A549 (cell line): ENCODE measurements at regions not wholly inside any gene's neighbourhood (a gene's known extent, or its start where the extent isn't known, plus 50 kb on each side); places are given as distances from the start of the nearest gene placed in this dataset.

Source experiments
- ATAC-seq, 2 experiments: fragments of 200-7000 bp in 1 of 2; fragments of >200 bp in 1 of 2; cut with Nextera tagmentation in 1 of 2; cut with Tn5 transposase in 1 of 2; 3 replicates each; pipeline versions ENCODE4 v1.8.0 to v1.9.1; 2018 to 2020; ENCODE audit warnings: mild to moderate bottlenecking in 1 of 2, moderate library complexity in 1 of 2
- CTCF ChIA-PET: fragments of 300-600 bp; sonication (Branson Sonifier 250); formaldehyde crosslinking; extraction: SDS; loops from one replicate; lab custom pipeline; 2021; ENCODE audit warnings: antibody characterized with exemption, inconsistent platforms; lab: Yijun Ruan, JAX
- POLR2A ChIA-PET: fragments of 350-600 bp; formaldehyde crosslinking; extraction: SDS; loops from one replicate; lab custom pipeline; 2021; ENCODE audit warnings: antibody characterized with exemption, inconsistent platforms; lab: Yijun Ruan, JAX
- DNase-seq, 2 experiments: peaks; one replicate each; pipeline versions ENCODE4 v3.0.0 to v3.0.0-alpha.2; 2011 to 2016; ENCODE audit warnings: low read depth in 1 of 2, low spot score in 1 of 2
- FAIRE-seq: peaks from 2 replicates; lab custom pipeline; 2011; peaks lifted over from hg19 to GRCh38; lab: Jason Lieb, UNC
- H3K27ac ChIP-seq, 2 experiments: fragments of >200 bp; sonication (Bioruptor Twin); formaldehyde crosslinking; 3 replicates each; pipeline ENCODE4 v1.5.1; 2016 to 2017
- H3K4me1 ChIP-seq: fragments of >200 bp; sonication (Bioruptor Twin); formaldehyde crosslinking; 3 replicates; pipeline ENCODE4 v1.6.1; 2016
- H3K4me2 ChIP-seq: fragments of >200 bp; sonication (Bioruptor Twin); formaldehyde crosslinking; 3 replicates; pipeline ENCODE4 v1.6.1; 2016
- H3K4me3 ChIP-seq: fragments of >200 bp; sonication (Bioruptor Twin); formaldehyde crosslinking; 3 replicates; pipeline ENCODE4 v1.5.1; 2016
- H3K9me3 ChIP-seq: fragments of >200 bp; sonication (Bioruptor Twin); formaldehyde crosslinking; 3 replicates; pipeline ENCODE4 v1.6.1; 2016
- CBX8 ChIP-seq: fragments of 200-600 bp; sonication (generic); IDR thresholded peaks from 2 replicates; pipeline ENCODE4 v1.6.1; 2016
- CEBPB ChIP-seq, 2 experiments: fragments of >200 bp in 1 of 2; sonication (Bioruptor Twin) in 1 of 2; formaldehyde crosslinking in 1 of 2; IDR thresholded peaks; 2 replicates each; pipeline ENCODE4 v1.6.1; 2012 to 2016
- EHMT2 ChIP-seq: fragments of 200-600 bp; sonication (generic); IDR thresholded peaks from 2 replicates; pipeline ENCODE4 v1.6.1; 2016; ENCODE audit warnings: antibody characterized with exemption, low read depth, mild to moderate bottlenecking, moderate library complexity
- EP300 ChIP-seq, 2 experiments: fragments of >200 bp; sonication (Bioruptor Twin); formaldehyde crosslinking; IDR thresholded peaks; 2 replicates in 1 of 2; 3 replicates in 1 of 2; pipeline ENCODE4 v1.6.1; 2016 to 2017
- FOSB ChIP-seq: fragments of 250-450 bp; sonication (Bioruptor Pico); IDR thresholded peaks from 2 replicates; pipeline ENCODE4 v1.5.0; 2020; ENCODE audit warnings: mild to moderate bottlenecking, moderate library complexity
- FOSL2 ChIP-seq, 2 experiments: fragments of 450-650 bp in 1 of 2; fragments of >200 bp in 1 of 2; sonication (Bioruptor Twin) in 1 of 2; formaldehyde crosslinking; IDR thresholded peaks; 2 replicates each; pipeline versions ENCODE4 v1.5.0 to v1.6.1; 2016 to 2020; ENCODE audit warnings: mild to moderate bottlenecking in 1 of 2, moderate library complexity in 1 of 2
- FOXS1 ChIP-seq: fragments of 250-450 bp; sonication (Bioruptor Pico); IDR thresholded peaks from 2 replicates; pipeline ENCODE4 v1.5.0; 2020; ENCODE audit warnings: mild to moderate bottlenecking, moderate library complexity
- GATA3 ChIP-seq: IDR thresholded peaks from 2 replicates; pipeline ENCODE4 v1.6.1; 2012; ENCODE audit warnings: borderline replicate concordance
- HDAC2 ChIP-seq: fragments of 200-600 bp; sonication (generic); IDR thresholded peaks from 2 replicates; pipeline ENCODE4 v1.6.1; 2016
- HEYL ChIP-seq: fragments of 250-450 bp; sonication (Bioruptor Pico); IDR thresholded peaks from 2 replicates; pipeline ENCODE4 v1.8.0; 2021; ENCODE audit warnings: mild to moderate bottlenecking, moderate library complexity
- HOXA7 ChIP-seq: fragments of 250-450 bp; sonication (Bioruptor Pico); IDR thresholded peaks from 2 replicates; pipeline ENCODE4 v1.5.0; 2020; ENCODE audit warnings: mild to moderate bottlenecking, moderate library complexity
- HOXB5 ChIP-seq: fragments of 250-450 bp; sonication (Bioruptor Pico); IDR thresholded peaks from 2 replicates; pipeline ENCODE4 v1.5.0; 2020; ENCODE audit warnings: mild to moderate bottlenecking, moderate library complexity
- JUNB ChIP-seq: fragments of >200 bp; sonication (Bioruptor Twin); formaldehyde crosslinking; IDR thresholded peaks from 2 replicates; pipeline ENCODE4 v1.6.1; 2016
- KDM1A ChIP-seq: fragments of 200-600 bp; sonication (generic); IDR thresholded peaks from 2 replicates; pipeline ENCODE4 v1.6.1; 2016; ENCODE audit warnings: low read depth, mild to moderate bottlenecking
- MYC ChIP-seq: IDR thresholded peaks from 2 replicates; pipeline ENCODE4 v1.6.1; 2012; ENCODE audit warnings: mild to moderate bottlenecking, inconsistent platforms, low read length, improper control_type of control experiment, borderline replicate concordance
- NR3C1 ChIP-seq: fragments of >200 bp; sonication (Bioruptor Twin); formaldehyde crosslinking; IDR thresholded peaks from 3 replicates; pipeline ENCODE4 v1.6.1; 2017
- PHF8 ChIP-seq: fragments of 200-600 bp; sonication (generic); IDR thresholded peaks from 2 replicates; pipeline ENCODE4 v1.6.1; 2016; ENCODE audit warnings: low read depth, mild to moderate bottlenecking, antibody characterized with exemption, moderate library complexity, borderline replicate concordance
- RAD21 ChIP-seq, 2 experiments: fragments of >200 bp in 1 of 2; sonication (Bioruptor Twin) in 1 of 2; formaldehyde crosslinking in 1 of 2; IDR thresholded peaks in 1 of 2; conservative IDR thresholded peaks in 1 of 2; 2 replicates in 1 of 2; 3 replicates in 1 of 2; pipeline ENCODE4 v1.6.1; 2012 to 2018; ENCODE audit warnings: inconsistent platforms in 1 of 2
- RFX5 ChIP-seq: fragments of 450-650 bp; IDR thresholded peaks from 2 replicates; pipeline ENCODE4 v1.7.1; 2014; ENCODE audit warnings: antibody characterized with exemption, mild to moderate bottlenecking, moderate library complexity
- SREBF2 ChIP-seq: fragments of 450-650 bp; IDR thresholded peaks from 2 replicates; pipeline ENCODE4 v1.6.1; 2014; ENCODE audit warnings: mild to moderate bottlenecking, moderate library complexity
- TP53 ChIP-seq: fragments of 250-450 bp; sonication (Bioruptor Pico); IDR thresholded peaks from 2 replicates; pipeline ENCODE4 v1.5.0; 2021; ENCODE audit warnings: mild to moderate bottlenecking, moderate library complexity
- ZFP36 ChIP-seq: fragments of 450-650 bp; IDR thresholded peaks from 2 replicates; pipeline ENCODE4 v1.6.1; 2014; ENCODE audit warnings: borderline replicate concordance; ENCODE audit not compliant: partially characterized antibody
- ZSCAN20 ChIP-seq: fragments of 250-450 bp; sonication (Bioruptor Pico); IDR thresholded peaks from 2 replicates; pipeline ENCODE4 v1.8.0; 2022; ENCODE audit warnings: mild to moderate bottlenecking, moderate library complexity
- WGBS: methylation state at CpG from one replicate; pipeline ENCODE4 v1.1.6; 2017; ENCODE audit errors: missing lambda C conversion rate; 5-methylcytosine and 5-hydroxymethylcytosine counted together
- TF ChIP-seq, protein P1 (sequence below): IDR thresholded peaks from 2 replicates; pipeline ENCODE4 v1.6.1; 2012
- TF ChIP-seq, protein P2 (sequence below): fragments of >200 bp; sonication (Bioruptor Twin); formaldehyde crosslinking; IDR thresholded peaks from 3 replicates; pipeline ENCODE4 v1.6.1; 2016

DNA sequence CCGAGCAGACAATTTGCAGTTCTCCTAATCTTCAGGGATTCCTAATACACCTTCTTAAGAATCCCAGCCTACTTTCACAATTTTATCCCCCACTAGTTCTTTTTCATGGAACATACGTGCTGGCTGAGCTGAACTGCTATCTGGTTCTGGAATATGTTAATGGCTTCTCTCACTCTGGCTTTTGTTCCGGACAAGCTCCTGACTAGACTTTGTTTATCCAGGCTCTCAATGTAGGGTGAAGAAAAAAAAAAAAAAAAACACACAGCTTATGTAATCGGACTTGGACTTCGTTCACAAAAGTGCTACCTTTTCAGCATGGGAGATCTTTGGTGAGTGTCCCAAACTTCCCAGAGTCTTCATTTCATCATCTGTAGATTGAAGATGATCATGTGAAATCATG lies 555.4 kb upstream of the CPEB2 start:
- no peaks in the 10 kb centered on the region for H3K9me3 ChIP-seq
- ChIA-PET CTCF (interaction anchor here (0.6 kb wide), 1 partner anchor 546 kb away, joined by 3 read pairs; no protein-coding TSS in a partner anchor), POLR2A (no interaction called here)
- no peak for TF ChIP-seq CEBPB (IDR thresholded peaks at IDR 0.05)
- no peak for TF ChIP-seq PHF8
- TF ChIP-seq, protein P1, sequence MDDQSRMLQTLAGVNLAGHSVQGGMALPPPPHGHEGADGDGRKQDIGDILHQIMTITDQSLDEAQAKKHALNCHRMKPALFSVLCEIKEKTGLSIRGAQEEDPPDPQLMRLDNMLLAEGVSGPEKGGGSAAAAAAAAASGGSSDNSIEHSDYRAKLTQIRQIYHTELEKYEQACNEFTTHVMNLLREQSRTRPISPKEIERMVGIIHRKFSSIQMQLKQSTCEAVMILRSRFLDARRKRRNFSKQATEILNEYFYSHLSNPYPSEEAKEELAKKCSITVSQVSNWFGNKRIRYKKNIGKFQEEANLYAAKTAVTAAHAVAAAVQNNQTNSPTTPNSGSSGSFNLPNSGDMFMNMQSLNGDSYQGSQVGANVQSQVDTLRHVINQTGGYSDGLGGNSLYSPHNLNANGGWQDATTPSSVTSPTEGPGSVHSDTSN = no peak
- TF ChIP-seq KDM1A = no peak
- TF ChIP-seq SREBF2 = no peak
- TF ChIP-seq ZFP36 = no peak
- no peak for TF ChIP-seq JUNB
- TF ChIP-seq EP300 (IDR thresholded peaks at IDR 0.05) = no peak
- no peak for TF ChIP-seq EHMT2
- no peak for TF ChIP-seq FOXS1 (CRISPR knock-in tag)
- no peak for TF ChIP-seq FOSL2 (IDR thresholded peaks at IDR 0.05)
- no peak for TF ChIP-seq FOSL2 (CRISPR knock-in tag; IDR thresholded peaks at IDR 0.05)
- TF ChIP-seq GATA3 = no peak
- TF ChIP-seq TP53 (CRISPR knock-in tag) = no peak
- no peak for TF ChIP-seq CBX8
- TF ChIP-seq, protein P2, sequence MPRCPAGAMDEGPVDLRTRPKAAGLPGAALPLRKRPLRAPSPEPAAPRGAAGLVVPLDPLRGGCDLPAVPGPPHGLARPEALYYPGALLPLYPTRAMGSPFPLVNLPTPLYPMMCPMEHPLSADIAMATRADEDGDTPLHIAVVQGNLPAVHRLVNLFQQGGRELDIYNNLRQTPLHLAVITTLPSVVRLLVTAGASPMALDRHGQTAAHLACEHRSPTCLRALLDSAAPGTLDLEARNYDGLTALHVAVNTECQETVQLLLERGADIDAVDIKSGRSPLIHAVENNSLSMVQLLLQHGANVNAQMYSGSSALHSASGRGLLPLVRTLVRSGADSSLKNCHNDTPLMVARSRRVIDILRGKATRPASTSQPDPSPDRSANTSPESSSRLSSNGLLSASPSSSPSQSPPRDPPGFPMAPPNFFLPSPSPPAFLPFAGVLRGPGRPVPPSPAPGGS = no peak
- TF ChIP-seq ZSCAN20 (CRISPR knock-in tag) = no peak
- TF ChIP-seq RAD21 (conservative IDR thresholded peaks at IDR 0.05 in 1 of 2, IDR thresholded peaks at IDR 0.05 in 1 of 2) = no peak
- no peak for TF ChIP-seq HOXB5 (CRISPR knock-in tag)
- TF ChIP-seq HOXA7 = no peak
- no peak for ATAC-seq
- no peak overlapping the region for H3K4me3 ChIP-seq
- no peaks in the 10 kb centered on the region for H3K4me1 ChIP-seq
- no peak overlapping the region for H3K27ac ChIP-seq
- WGBS = 84% methylated on average over 5 of the region's 5 CpGs
- no peak overlapping the region for H3K4me2 ChIP-seq
- no peak for FAIRE-seq
- no peak for DNase-seq

DNA sequence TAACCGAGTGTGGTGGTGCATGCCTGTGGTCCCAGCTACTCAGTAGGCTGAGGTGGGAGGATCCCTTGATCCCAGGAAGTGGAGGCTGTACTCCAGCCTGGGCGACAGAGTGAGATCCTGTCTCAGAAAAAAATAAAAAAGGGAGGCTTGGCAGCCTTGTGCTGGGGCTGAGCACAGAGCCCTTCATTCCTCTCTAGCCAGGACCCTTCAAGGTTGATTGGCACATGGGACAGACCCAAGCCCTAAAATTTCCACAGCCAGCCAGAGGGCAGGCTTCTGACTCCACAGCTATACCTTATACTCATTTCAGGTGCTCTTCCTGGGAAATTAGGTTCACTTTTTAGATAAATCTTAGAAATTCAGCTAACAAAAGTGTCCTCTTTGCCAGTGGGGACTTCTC lies 553.0 kb upstream of the CPEB2 start:
- ChIA-PET CTCF (no interaction called here), POLR2A (no interaction called here)
- ATAC-seq (no peak), FAIRE-seq (no peak), DNase-seq (no peak)
- Histone ChIP-seq H3K4me3 (no peak overlapping the region), H3K4me1 (no peaks in the 10 kb centered on the region), H3K27ac (no peak overlapping the region), H3K4me2 (no peak overlapping the region), H3K9me3 (no peaks in the 10 kb centered on the region)
- TF ChIP-seq GATA3 (no peak), FOXS1 (CRISPR knock-in tag) (no peak), RAD21 (conservative IDR thresholded peaks at IDR 0.05 in 1 of 2, IDR thresholded peaks at IDR 0.05 in 1 of 2) (no peak), HDAC2 (no peak), MYC (no peak), FOSL2 (IDR thresholded peaks at IDR 0.05) (no peak), FOSL2 (CRISPR knock-in tag; IDR thresholded peaks at IDR 0.05) (no peak)
- 46% methylated on average over 2 of the region's 2 CpGs for WGBS

DNA sequence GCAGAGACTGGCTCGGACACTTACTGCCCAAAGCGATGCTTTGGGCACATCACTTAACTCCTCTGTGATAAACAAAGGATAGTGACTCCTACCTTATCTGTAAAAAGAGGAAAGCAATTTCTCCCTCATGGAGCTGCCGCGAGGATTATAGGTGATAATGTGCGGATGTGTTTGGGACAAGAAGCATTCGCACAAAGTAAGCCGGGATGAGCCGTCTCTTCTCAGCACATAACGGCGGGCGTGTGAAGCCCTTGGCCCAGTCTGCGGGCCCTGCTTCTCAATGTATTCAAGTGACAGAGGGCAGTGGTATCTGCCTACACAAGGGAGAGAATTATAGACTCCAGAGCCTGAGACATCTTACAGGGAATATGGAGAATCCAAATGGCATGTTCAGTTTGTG lies 550.3 kb upstream of the CPEB2 start:
- H3K9me3 ChIP-seq = no peaks in the 10 kb centered on the region
- CTCF ChIA-PET = no interaction called here

More for the DNA sequence above, 550.3 kb upstream of the CPEB2 start:
- H3K4me3 ChIP-seq = no peak overlapping the region
- ATAC-seq = no peak
- H3K4me2 ChIP-seq = no peak overlapping the region
- no peaks in the 10 kb centered on the region for H3K4me1 ChIP-seq
- TF ChIP-seq FOSB (CRISPR knock-in tag) = no peak
- no peak for TF ChIP-seq HDAC2
- TF ChIP-seq RFX5 = no peak
- TF ChIP-seq NR3C1 = no peak
- TF ChIP-seq HEYL (CRISPR knock-in tag) = no peak
- no peak for DNase-seq
- WGBS = 94% methylated on average over 12 of the region's 12 CpGs
- POLR2A ChIA-PET = no interaction called here
- no peak for FAIRE-seq
- no peak overlapping the region for H3K27ac ChIP-seq
